VCaP (cell line): ENCODE measurements at regions not wholly inside any gene's neighbourhood (a gene's known extent, or its start where the extent isn't known, plus 50 kb on each side); places are given as distances from the start of the nearest gene placed in this dataset.
A peak's percentile ranks its signal among the peaks of the same experiment; 100 is the strongest.

ENCODE experiments used
- H3K27ac ChIP-seq: fragments of 450-650 bp; 2 replicates; pipeline ENCODE4 v1.5.1; 2017
- TF ChIP-seq, protein P1 (sequence below): fragments of 450-650 bp; conservative IDR thresholded peaks from 2 replicates; pipeline ENCODE4 v1.5.1; 2017; ENCODE audit warnings: mild to moderate bottlenecking, moderate library complexity

DNA sequence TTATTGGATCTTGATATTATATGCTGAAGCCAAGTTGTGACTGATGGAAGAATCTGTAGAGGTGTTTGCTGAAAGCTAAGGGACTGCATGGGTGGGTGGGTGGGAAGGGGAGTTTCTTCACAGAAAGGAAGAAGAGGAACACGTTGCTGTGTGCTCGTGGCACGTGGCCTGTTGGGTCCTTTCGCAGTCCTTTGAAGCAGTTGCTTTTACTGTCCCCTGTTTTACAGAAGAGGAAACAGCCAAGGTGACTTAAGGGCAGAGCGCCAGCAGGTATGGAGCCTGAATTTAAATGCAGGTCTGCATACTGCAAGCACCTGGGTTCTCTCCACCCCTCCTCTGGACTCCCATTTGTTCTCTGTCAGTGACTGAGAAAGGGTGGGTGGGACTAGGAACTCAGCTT, 59.4 kb upstream of the PRR23C start:
- TF ChIP-seq, protein P1, sequence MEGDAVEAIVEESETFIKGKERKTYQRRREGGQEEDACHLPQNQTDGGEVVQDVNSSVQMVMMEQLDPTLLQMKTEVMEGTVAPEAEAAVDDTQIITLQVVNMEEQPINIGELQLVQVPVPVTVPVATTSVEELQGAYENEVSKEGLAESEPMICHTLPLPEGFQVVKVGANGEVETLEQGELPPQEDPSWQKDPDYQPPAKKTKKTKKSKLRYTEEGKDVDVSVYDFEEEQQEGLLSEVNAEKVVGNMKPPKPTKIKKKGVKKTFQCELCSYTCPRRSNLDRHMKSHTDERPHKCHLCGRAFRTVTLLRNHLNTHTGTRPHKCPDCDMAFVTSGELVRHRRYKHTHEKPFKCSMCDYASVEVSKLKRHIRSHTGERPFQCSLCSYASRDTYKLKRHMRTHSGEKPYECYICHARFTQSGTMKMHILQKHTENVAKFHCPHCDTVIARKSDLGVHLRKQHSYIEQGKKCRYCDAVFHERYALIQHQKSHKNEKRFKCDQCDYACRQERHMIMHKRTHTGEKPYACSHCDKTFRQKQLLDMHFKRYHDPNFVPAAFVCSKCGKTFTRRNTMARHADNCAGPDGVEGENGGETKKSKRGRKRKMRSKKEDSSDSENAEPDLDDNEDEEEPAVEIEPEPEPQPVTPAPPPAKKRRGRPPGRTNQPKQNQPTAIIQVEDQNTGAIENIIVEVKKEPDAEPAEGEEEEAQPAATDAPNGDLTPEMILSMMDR, result no peak

DNA sequence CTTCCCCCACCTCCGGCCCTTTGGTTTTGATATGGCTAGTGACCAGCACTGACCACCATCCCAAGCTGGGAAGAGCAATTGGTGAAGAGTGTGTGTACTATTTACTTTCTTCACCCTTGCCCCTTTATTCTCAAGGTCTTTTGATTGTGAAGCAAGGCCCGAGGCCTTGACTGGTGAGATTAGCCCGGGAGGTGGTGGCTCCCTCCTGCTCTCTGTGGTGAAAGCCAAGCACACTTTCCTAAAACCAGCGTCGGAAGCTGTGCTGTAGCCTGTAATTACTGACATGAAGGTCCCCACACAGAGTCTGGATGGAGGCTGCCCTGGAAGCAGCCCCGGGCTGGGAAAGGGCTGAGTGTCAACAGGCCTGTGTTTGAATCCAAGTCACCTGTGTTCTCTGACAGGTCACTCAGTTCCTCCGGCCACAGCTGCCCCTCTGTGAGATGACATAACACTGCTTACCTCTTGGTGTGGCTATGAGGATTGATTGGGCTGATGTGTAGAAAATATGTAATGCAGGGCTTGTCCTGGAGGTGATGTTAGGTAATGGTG, 60.5 kb upstream of the PRR23C start:
- TF ChIP-seq, protein P1, result no peak
- peak overlapping the region; percentile 26; the same call in 1 of the 2 replicates for H3K27ac ChIP-seq

More for the DNA sequence above, 59.4 kb upstream of the PRR23C start:
- H3K27ac ChIP-seq, result no peak overlapping the region

DNA sequence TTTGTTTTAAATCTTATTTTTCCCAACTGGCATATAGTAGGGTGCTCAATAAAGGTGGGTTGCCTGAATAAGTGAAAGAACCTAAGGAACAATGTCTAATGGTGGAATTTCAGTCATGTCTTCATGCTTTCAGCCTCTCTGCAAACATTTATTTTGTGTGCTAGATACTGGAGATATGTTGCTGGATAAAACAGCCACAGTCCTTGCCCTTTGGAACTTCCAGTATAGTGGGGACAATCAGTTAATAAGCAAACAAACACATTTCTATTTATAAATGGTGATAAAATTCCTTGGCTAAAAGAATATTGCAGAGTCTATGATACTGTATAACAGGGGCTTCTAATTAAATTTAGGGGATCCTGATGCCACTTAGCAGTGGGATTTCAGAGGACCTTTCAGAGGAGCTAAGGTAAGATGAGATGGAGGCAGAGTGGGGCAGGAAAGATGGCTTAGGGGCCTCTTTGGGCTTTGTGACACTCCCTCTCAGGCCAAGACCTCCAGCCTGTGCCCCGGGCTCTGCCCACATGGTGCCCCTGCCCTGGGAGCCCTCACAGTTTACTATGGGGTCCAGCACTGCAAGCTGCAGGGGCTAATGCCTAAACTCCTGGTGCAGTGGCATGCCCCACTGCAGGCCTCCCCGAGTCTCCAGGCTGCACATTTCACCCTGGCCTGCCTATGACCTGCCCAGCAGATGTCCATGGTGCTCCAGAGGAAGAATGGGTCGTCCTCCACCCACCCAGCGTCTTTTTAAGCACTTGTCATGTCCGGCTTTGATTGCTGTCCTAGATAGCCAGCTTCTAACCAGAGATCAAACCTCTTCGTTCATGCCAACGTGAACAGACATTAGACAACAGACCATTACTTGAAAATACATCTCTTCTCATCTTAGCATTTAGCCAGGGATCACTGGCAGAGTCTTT, 61.6 kb upstream of the PRR23C start:
- TF ChIP-seq, protein P1, result no peak
- H3K27ac ChIP-seq, result peak overlapping the region; percentile 26; the same call in 1 of the 2 replicates

DNA sequence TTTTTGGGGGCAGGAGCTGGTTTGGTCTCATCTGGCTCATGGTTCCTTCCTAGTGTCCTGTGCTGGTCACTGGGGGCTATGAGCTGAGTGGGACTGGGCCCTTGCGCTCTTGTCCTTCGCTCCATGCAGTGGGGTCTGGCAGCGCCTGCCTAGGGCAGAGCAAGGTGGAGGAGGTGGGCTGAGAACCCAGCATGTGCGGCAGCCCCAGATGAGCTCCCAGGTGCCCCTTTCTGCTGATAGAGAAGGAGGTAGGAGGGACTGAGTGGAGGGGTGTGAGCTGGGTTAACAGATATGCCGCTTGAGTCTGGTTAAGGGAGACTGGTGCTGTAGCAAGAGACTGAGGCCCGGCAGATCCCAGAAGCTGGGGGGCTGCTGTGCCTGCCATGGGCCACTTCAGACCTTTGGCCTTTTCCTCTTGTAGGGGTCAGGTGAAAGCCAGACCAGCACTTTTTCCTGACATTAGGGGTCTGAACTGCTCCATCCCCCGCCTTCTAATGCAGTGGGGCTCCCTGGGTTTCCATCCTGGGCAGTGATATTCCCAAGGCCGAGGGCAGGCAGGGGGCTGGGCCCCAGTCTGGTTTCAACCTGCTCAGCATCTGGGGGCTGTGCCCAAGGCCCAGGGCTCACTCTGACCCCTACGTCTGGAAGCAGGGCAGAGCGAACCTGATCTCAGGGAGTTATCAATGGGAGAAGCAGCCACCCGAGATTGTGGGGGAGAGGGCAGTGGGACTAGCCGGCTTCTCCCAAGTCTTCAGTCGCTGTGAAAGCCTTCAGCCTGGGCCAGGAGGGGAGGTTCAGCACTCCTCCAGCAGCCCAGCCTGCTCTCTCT, 62.9 kb upstream of the PRR23C start:
- H3K27ac ChIP-seq, result no peak overlapping the region; the same call in 1 of the 2 replicates
- TF ChIP-seq, protein P1, result no peak

DNA sequence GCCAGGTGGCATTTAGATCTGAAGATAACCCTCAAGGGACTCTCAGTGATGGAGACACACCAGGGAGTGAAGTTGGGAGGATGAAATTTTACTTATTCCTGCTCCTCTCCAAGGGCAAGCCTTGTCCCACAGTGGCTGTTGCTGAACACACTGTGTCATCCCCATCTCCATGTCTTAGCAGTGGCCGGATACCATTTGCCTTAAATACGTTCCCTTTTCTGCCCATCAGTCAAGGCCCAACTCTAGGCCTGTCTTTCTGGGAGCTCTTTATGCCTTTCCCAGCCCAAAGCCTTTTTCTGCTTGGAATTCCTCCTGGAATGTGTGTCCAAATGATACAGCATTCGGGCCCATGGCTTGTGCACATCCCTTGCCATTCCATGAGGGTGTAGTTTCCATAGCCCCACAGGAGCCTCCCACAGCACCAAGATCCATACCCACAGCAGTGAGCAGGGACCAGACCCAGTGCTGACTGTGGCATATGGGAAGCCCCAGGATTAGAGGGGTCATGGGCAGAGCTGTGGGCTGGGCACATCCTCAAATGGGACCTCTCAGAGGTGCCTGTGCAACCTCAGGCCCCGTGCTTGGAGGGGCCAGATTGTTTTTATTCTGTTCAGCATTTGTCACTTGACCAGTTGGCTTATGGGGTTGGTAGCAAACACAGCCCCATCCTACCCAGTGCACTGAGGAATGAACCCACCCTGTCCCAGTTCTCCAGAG, 63.7 kb upstream of the PRR23C start:
- TF ChIP-seq, protein P1, result no peak
- H3K27ac ChIP-seq, result peak overlapping the region; percentile 68; the same call in 1 of the 2 replicates

DNA sequence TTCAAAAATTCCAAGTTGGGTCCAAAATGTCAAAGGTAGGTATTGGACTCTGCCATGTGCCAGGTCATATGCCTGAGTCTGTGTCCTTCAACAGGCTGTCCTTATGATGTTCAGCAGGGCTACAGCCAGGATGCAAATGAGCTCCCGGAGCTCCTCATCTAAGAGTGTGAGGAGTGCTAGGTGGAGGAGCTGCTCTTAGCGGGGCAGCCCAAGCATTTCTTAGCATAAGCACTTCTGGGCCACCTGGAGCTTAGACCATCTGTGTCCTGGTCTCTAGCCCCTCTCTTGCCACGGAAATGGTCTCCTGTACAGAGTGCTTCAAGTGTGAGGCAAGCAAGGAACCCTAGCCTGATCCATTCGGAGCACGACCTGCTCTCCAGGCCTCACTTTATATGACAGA, 64.6 kb upstream of the PRR23C start:
- TF ChIP-seq, protein P1, result no peak
- H3K27ac ChIP-seq, result peak overlapping the region; percentile 68
